ENCODE measurements at regions not wholly inside any gene's neighbourhood (a gene's known extent, or its start where the extent isn't known, plus 50 kb on each side); places are given as distances from the start of the nearest gene placed in this dataset.
"Not testable (repeated sequence)": the region's sequence is repeated elsewhere in the genome, so short reads cannot be mapped to it uniquely, and the experiment has no call there.

DNA sequence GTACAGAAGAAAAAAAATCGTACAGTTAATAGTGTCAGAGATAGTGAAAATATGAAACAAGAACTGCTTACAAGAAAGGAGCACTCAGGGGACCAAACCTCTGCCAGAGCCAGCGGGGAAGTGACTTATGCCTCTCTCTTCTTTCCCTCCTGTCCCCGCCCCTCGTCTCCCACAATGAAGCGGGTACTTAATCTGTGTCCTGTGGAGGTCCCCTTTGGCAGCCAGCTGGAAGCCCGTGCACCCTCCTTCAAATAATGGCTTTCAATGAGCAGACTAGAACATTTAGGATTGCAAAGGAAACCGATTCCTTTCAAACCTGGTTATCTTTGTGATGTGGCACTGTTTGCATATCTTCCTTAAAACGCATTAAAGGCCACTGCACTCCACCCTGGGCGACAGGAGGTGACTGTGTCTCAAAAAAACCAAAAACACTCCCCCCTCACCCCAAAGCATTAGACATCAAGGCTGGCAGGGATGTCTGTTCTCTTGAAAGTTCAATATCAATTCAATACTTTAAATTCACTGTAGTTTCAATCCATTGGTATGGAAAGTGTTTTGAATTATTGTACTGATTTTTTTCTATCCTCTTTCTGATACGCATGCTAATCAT, 51.7 kb downstream of the PPIAL4C start:
- not testable (repeated sequence) for DNase-seq (ENCODE audit: extremely low read depth, low read depth)

DNA sequence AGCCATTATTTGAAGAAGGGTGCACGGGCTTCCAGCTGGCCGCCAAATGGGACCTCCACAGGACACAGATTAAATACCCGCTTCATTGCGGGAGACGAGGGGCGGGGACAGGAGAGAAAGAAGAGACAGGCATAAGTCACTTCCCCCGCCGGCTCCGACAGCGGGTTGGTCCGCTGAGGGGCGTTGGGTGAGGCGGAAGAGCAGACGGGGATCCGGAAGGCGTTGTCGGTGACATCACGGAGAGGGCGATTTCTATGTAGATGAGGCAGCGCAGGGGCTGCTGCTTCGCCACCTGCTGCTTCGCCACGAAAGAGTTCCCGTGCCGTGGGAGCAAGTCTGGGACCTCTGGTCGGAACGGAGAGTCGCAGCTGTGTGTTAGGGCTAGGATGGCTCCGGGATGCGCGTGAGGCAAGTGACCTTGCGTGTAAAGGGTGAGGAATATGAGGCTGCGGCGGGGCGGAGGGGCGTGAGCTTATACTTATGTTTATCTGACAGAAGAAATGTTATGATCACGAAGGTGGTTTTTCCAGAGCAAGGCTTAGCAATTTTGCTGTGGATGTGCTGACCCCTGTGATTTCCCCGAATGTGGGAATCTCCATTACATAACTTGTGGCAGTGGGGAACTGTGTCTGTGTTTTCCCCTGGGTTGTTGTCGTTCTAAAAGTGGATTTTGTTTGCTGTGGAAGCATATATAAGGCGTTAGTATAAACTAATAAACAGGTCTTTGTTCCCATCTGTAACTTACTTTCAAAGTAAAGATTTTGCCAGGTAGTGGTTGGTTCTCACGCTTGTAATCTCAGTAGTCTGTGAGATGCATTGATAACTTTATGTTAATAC, 52.9 kb downstream of the PPIAL4C start:
- peak; percentile 95 for DNase-seq (ENCODE audit: extremely low read depth, low read depth)

DNA sequence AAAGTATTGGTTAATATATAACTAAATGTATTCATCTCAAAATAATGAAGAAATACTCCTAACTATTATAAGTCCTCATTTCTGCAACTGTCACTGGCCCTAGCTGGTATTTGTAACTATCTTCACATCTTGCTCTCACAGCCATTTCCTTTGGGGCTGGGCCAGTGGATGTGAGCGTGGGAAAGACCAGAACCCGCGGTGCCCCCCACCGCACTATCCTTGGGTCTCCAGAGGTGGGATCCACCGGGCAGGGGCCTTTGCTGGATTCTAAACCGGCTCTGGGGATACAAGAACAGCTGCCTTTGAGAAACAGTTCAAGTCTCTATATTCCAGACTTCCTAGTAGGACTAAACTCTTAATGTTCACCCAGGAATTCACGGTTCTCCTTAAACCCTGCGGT, 54.8 kb downstream of the PPIAL4C start:
- not testable (repeated sequence) for DNase-seq (ENCODE audit: extremely low read depth, low read depth)

DNA sequence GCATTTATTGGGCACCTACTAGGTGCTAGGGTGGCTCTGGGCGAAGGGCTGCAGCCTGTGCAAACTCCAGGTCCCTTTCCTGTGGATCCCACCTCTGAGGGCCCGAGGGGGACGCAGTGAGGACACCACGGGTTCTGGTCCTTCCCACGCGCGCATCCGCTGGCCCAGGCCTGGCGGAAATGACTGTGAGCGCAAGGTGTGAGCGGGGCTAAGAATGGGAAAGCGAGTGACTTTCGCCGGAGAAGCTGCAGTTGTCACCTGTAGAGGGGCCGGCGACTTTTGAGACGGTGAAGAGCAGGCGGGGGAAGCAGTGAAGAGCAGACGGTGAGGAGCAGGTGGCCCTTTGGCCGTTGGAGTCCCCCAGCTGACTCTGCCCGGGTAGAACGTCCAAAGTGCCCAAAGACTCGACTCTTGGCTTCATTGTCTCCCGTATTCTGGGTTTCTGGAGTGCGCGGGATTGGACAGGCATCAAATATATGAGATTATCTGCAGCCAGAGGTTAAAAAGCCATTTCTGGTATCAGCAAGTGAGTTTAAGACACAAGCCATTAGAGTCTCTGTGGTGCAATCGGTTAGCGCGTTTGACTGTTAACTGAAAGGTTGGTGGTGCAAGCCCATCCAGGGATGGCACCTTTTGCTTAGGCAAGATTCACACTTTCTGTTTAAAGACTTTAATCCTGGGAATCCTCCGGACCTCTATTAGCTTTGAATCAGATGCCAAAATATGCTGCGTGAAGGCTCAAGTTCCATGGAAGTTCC, 55.4 kb downstream of the PPIAL4C start:
- DNase-seq (ENCODE audit: extremely low read depth, low read depth): not testable (repeated sequence)

DNA sequence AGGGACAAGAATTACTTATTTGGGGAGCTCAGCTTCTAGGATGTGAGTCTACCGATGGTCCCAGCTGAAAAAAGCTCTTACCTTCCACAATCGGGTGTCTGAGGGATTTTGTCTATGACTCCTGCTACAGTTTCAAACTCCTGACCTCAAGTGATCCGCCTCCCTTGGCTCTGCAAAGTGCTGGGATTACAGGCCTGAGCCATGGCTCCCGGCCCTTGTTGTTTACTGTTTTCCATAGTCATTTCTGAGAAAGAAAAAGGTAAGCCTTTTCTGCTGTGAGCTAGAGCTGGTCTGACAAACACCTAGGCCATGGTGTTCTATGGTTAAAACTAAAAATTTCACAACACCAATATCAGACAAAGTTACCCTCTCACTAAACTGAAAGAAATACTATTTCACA, 57.5 kb downstream of the PPIAL4C start:
- not testable (repeated sequence) for DNase-seq (ENCODE audit: extremely low read depth, low read depth)

DNA sequence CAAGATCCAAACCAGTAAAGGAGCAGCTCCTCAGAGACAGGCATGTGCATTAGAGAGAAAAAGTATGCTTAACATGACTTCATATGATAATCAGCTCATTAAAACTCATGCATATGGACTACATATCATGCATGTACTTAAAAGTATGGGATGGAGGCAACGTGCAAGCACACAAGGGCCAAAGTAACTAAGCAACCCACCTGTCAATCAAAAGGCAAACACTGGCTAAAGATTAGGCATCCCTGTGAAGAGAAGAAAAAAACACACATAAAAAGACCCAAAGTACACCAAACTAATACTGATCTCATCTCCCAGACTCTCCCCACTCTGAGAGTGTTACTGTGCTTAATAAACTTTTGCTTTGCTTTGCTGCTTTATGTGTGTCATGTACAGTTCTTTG, 61.2 kb downstream of the PPIAL4C start:
- DNase-seq (ENCODE audit: extremely low read depth, low read depth): not testable (repeated sequence)

DNA sequence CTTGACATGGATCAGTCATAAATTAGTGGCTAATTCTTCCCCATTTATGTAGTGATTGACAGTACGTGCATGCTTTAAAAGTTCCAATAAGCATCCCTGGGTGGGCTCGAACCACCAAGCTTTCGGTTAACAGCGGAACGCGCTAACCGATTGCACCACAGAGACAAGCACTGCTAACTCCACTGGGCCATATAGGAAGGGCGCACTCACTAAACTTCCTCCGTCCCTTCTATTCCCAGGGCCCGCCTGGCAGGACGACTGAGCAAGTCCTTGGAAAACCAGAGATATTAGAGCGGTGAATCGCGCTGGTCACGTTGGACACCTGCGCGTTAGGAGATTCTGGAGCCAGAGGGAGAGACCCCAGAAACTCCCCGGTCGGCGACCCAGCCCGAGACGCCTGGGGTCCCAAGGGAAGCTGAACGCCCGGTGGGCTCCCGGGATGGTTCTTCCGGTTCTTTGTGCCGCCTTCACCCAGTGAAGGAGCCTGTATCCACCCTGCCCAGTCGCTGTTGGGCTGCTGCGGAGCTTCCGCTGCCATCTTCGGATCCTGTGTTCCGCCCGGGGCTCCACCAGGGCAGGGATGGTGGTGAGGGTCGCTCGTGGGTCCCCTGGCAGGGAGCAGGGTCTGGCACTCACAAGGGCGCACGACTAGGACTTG, 62.8 kb downstream of the PPIAL4C start:
- not testable (repeated sequence) for DNase-seq (ENCODE audit: extremely low read depth, low read depth)

DNA sequence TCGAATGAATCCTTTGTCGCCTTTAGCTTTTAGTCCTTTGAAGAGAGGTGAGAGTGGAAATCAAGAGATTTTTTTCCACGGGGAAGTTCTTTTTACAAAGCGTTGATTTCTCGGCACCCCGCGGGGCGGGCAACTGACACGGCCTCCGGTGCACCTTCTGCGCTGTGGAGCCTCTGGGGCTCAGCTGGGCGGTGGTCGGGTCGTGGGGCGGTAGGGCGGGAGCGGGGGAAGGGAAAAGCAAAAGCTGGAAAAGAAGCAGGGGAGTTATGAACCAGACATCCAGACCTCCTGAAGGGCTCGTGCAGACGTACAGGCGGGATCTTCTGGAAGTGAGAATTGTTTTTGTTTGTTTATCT, 63.3 kb downstream of the PPIAL4C start:
- not testable (repeated sequence) for DNase-seq (ENCODE audit: extremely low read depth, low read depth)

DNA sequence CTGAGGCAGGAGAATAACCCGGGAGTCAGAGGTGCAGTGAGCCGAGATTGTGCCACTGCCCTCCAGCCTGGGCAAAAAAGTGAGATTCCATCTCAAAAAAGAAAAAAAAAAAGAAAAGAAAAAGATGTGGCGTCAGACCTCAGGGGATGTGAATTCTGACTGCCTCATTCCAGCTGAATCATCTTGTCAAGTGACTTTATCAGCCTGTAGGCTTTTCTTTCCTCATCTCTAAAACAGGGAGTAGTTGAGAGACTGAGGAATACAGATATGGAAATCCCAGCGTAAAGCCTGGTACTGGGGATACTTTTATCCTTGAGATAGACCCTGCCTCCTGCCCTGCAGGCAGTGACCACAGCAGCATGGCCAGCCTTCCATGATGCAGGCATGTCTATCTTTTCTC, 74.1 kb downstream of the PPIAL4C start:
- DNase-seq (ENCODE audit: extremely low read depth, low read depth): not testable (repeated sequence)

DNA sequence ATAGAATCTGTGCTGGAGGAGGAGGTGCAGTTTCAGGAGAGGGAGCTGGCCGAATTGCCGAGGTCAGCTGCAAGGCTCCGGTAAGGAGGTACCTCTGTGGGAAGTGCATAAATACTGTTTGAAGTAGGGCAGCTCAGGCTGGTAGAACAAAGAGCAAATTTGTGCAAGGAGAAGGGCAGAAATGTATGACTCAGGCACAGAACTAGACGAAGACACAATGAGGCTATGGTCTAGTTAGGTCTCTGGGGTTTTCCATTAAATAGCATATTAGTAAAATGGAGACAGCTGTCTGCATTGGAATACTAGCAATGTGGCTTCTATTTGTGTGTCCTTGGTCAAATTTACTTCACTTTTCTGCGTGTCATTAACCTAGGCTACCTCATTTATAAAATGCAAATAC, 74.5 kb downstream of the PPIAL4C start:
- DNase-seq (ENCODE audit: extremely low read depth, low read depth): not testable (repeated sequence)

DNA sequence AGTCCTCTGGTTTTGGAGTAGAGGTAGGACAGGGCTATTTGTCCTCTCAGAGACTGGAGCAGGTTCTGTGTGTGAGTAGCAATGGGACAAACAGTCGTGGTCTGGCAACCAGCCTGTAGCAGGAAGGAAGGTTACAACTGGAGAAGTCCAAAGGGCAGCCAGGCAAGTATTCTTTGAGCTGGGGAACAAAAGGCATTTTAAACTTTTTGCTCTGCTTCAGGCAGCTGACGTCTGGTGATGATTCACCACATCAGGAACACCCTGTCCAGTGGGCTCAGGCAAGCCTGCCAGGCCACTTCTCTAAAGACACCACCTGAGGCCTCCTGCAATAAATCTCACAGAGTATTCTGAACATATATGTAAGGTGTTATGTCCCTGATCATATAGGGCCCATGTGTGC, 81.0 kb downstream of the PPIAL4C start:
- not testable (repeated sequence) for DNase-seq (ENCODE audit: extremely low read depth, low read depth)

DNA sequence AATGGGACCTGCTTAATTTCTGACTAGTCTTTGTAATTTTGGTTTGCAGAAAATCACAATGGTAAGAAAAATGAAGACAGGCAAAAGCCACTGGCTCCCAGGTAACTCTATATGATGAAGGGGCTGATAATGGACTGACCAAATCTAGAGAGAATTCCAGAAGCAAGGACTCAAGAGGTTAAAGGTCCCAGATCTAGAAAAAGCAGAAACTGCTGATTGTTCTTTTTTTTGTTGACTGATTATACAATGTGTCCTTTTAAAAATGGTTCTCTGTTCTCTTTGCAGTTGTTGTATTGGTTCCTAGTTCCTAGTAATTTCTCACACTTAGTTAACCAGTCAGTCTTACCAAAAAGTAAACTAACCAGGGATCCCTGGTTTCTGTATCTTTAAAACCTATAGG, 81.4 kb downstream of the PPIAL4C start:
- DNase-seq (ENCODE audit: extremely low read depth, low read depth): not testable (repeated sequence)

DNA sequence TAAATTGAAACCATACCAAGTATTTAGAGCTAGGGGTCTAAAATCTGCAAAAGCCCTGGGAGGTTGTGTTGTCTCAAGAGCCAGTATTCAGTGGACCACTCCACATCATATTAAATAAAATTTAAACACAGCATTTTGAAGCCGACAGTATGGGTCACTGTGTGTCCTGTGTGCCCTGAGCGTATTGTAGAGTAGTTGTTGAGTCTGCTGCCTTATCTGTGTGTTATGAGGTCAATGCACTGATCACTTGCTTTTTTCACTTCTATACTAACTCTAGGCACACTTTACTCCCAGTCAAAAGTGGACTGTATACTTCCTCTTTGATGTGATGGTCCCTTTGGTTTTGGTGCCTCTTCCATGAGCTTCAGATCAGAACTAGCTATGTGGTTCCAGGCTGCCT, 81.9 kb downstream of the PPIAL4C start:
- DNase-seq (ENCODE audit: extremely low read depth, low read depth): not testable (repeated sequence)

DNA sequence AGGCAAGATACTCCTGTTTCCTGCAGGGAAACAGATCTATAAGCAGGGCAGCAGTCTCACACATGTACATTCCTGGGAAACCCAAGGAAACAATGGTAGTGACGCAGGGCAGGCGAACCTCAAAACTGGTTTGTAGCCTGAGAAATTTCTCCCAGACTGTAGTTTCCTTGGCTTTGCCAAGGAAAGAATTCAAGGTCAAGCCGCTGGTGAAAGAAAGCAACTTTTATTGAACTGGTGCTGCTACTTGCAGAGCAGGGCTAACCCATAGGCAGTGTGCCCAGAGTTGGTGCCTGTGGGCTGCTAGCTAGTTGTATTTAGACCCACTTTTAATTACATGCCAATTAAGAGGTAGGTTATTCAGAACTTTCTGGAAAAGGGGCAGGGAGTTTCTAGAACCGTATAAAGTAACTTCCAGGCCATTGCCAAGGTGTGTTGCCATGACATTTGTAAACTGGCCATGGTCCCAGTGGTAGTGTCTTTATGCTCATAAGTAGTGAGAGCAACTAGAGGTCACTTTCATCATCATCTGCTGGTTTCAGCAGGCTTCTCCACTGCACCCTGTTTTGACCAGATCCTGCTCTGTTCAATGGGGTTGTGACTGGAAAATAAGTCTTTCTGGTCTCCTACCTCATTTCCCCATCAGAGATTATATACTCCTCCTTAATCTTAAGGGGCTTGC, 89.7 kb downstream of the PPIAL4C start:
- not testable (repeated sequence) for DNase-seq (ENCODE audit: extremely low read depth, low read depth)

DNA sequence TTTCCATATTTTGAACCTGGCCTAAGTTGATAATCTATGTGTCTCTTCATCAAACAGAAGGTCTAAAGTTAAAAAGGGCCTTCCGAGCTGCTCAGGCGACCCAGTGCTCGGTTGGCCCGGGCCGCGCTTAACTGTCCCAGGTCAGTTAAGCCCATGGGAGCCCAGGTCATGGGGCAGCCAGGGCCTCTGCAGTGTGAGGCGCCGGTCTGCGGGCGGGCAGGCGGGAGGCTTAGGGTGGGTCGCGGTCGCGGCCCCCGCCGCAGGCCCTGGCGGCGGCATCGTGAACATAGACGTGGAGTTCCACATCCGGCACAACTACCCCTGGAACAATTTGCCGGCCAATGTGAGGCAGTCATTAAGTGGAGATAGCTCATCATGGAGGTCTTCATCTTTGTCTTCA, 91.3 kb downstream of the PPIAL4C start:
- DNase-seq (ENCODE audit: extremely low read depth, low read depth): not testable (repeated sequence)

DNA sequence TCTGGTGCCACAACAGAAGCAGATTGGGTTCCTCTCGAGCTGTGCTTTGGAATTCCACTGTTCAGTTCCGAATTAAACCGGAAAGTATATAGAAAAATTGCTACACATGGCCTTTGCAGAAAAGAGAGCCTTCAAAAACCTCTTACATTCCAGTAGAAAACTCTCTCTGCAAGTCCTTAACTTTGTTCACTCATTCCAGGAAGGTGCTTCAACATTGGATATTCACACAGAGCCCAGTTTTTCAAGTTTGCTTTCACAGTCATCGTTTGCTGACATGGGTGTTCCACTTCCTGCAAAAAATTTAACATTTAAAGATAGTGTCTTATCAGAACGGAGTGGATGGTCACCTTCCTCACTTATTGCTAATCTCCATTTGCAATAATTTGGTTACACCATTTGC, 93.7 kb downstream of the PPIAL4C start:
- not testable (repeated sequence) for DNase-seq (ENCODE audit: extremely low read depth, low read depth)

DNA sequence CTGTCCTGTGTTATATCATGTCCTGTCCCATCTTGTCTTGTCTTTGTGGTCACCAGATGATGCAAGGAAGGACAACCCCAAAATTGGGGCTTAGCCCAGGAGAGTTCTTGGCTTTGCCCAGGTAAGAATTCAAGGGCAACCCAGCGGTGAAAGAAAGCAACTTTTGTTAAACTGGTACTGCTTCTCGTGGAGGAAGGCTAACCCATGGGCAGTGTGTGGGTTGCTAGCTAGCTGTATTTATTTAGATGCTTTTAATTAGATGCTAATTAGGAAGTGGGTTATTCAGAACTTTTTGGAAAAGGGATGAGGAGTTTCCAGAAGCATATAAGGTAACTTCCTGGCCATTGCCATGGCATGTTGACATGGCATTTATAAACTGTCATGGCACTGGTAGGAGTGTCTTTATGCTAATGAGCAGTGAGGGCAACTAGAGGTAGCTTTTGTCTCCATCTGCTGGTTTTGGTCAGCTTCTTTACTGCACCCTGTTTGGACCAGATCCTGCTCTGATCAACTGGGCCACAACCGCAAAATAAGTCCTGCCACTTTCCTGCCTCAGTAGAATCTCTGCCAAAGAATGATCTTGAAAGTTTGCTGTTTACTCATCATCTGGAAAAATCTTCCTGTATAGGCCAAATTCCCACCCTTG, 95.8 kb upstream of the FCGR1A start:
- not testable (repeated sequence) for DNase-seq (ENCODE audit: extremely low read depth, low read depth)

DNA sequence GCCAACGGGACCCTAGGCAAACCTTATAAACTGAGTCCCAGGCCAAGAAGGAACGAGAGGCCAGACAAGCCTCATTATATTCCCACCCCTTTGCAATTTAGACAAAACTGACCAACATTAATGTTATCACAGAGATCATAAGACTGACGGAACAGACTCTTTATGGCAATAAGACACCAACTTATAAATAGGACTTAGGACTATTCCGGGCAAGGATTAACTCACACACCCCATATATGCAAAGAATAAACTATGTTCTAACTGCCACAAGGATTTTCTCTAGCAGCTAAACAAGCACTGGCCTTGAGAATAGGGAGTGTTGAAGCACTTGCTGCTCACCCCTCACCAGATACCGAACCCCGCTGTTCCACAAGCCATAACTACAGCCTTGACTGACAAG, 91.1 kb upstream of the FCGR1A start:
- DNase-seq (ENCODE audit: extremely low read depth, low read depth): not testable (repeated sequence)

DNA sequence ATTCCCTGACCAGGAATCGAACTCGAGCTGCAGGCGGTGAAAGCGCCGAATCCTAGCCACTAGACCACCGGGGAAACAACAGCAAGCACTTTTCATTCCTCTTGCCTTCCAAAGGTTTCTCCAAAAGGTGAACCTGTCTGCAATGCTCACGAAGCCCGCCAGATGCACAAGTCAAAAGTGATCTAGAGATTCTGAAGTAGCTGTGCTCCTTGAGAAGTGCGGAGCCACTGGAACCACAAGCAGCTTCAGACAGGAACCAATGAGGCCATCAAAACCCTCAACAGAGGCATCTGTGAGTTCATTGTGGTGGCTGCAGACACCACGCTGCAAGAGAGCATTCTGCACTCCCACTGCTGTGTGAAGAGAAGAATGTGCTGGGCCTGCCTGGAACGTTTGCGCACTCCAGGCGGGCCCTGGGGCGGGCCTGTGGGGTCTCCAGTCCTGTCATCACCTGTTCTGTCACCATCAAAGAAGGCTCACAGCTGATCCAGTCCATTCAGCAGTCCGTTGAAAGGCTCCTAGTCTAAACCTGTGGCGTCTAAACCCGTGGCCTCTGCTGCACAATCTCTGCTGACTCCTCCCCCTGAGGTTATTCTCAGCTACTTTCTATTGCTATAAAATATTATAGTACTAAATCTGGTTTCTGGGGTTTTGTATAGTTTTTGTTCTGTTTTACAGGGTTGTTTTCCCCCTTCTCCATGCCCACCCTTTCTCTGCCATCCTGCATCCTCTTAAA, 89.5 kb upstream of the FCGR1A start:
- DNase-seq (ENCODE audit: extremely low read depth, low read depth): not testable (repeated sequence)
